ENCODE measurements at regions not wholly inside any gene's neighbourhood (a gene's known extent, or its start where the extent isn't known, plus 50 kb on each side); places are given as distances from the start of the nearest gene placed in this dataset.

- Histone ChIP-seq H2AFZ (ENCODE audit: low read length, unreplicated experiment) (no peak overlapping the region), H3K79me2 (ENCODE audit: control insufficient read depth, insufficient read depth, low read length, unreplicated experiment) (no peaks in the 10 kb centered on the region), H3K36me3 (ENCODE audit: insufficient read depth, low read length) (no peaks in the 10 kb centered on the region), H3K4me3 (ENCODE audit: low read depth, low read length) (no peak overlapping the region), H3K27me3 (ENCODE audit: insufficient read depth, low read length) (no peaks in the 10 kb centered on the region), H3K27ac (ENCODE audit: low read depth, low read length) (no peak overlapping the region), H3K4me1 (ENCODE audit: control insufficient read depth, insufficient read depth, low read length, unreplicated experiment) (no peaks in the 10 kb centered on the region)
These were observed 93.6 kb upstream of the TMEM18 start for GRCh38 chr2:770776-771175.

GRCh38 chr2:769771-770170 is 92.6 kb upstream of the TMEM18 start:
- H3K27ac ChIP-seq (ENCODE audit: low read depth, low read length) = no peak overlapping the region
- H3K4me1 ChIP-seq (ENCODE audit: control insufficient read depth, insufficient read depth, low read length, unreplicated experiment) = no peaks in the 10 kb centered on the region
- H3K27me3 ChIP-seq (ENCODE audit: insufficient read depth, low read length) = no peaks in the 10 kb centered on the region
- H3K36me3 ChIP-seq (ENCODE audit: insufficient read depth, low read length) = no peaks in the 10 kb centered on the region
- no peak overlapping the region for H3K4me3 ChIP-seq (ENCODE audit: low read depth, low read length)
- no peaks in the 10 kb centered on the region for H3K79me2 ChIP-seq (ENCODE audit: control insufficient read depth, insufficient read depth, low read length, unreplicated experiment)
- H2AFZ ChIP-seq (ENCODE audit: low read length, unreplicated experiment) = no peak overlapping the region

- H3K27me3 ChIP-seq (ENCODE audit: insufficient read depth, low read length) = no peaks in the 10 kb centered on the region
- no peak overlapping the region for H3K27ac ChIP-seq (ENCODE audit: low read depth, low read length)
- H3K79me2 ChIP-seq (ENCODE audit: control insufficient read depth, insufficient read depth, low read length, unreplicated experiment) = no peaks in the 10 kb centered on the region
- H3K4me1 ChIP-seq (ENCODE audit: control insufficient read depth, insufficient read depth, low read length, unreplicated experiment) = no peaks in the 10 kb centered on the region
- no peaks in the 10 kb centered on the region for H3K36me3 ChIP-seq (ENCODE audit: insufficient read depth, low read length)
- no peak overlapping the region for H3K4me3 ChIP-seq (ENCODE audit: low read depth, low read length)
- H2AFZ ChIP-seq (ENCODE audit: low read length, unreplicated experiment) = no peak overlapping the region
These were observed 91.2 kb upstream of the TMEM18 start for GRCh38 chr2:768451-768850.

GRCh38 chr2:767944-768343 is 90.7 kb upstream of the TMEM18 start:
- H3K79me2 ChIP-seq (ENCODE audit: control insufficient read depth, insufficient read depth, low read length, unreplicated experiment) = no peaks in the 10 kb centered on the region
- H3K27me3 ChIP-seq (ENCODE audit: insufficient read depth, low read length) = no peaks in the 10 kb centered on the region
- H3K4me1 ChIP-seq (ENCODE audit: control insufficient read depth, insufficient read depth, low read length, unreplicated experiment) = no peaks in the 10 kb centered on the region
- H3K4me3 ChIP-seq (ENCODE audit: low read depth, low read length) = no peak overlapping the region
- H3K27ac ChIP-seq (ENCODE audit: low read depth, low read length) = no peak overlapping the region
- H2AFZ ChIP-seq (ENCODE audit: low read length, unreplicated experiment) = no peak overlapping the region
- no peaks in the 10 kb centered on the region for H3K36me3 ChIP-seq (ENCODE audit: insufficient read depth, low read length)

- H3K27me3 ChIP-seq (ENCODE audit: insufficient read depth, low read length) = no peaks in the 10 kb centered on the region
- H3K27ac ChIP-seq (ENCODE audit: low read depth, low read length) = no peak overlapping the region
- H3K4me3 ChIP-seq (ENCODE audit: low read depth, low read length) = no peak overlapping the region
- no peak overlapping the region for H2AFZ ChIP-seq (ENCODE audit: low read length, unreplicated experiment)
- no peaks in the 10 kb centered on the region for H3K79me2 ChIP-seq (ENCODE audit: control insufficient read depth, insufficient read depth, low read length, unreplicated experiment)
- no peaks in the 10 kb centered on the region for H3K4me1 ChIP-seq (ENCODE audit: control insufficient read depth, insufficient read depth, low read length, unreplicated experiment)
- H3K36me3 ChIP-seq (ENCODE audit: insufficient read depth, low read length) = no peaks in the 10 kb centered on the region
These were observed 90.2 kb upstream of the TMEM18 start for GRCh38 chr2:767440-767839.

GRCh38 chr2:766255-766654 is 89.0 kb upstream of the TMEM18 start:
- Histone ChIP-seq H3K4me3 (ENCODE audit: low read depth, low read length) (no peak overlapping the region), H3K36me3 (ENCODE audit: insufficient read depth, low read length) (no peaks in the 10 kb centered on the region), H3K27ac (ENCODE audit: low read depth, low read length) (no peak overlapping the region), H3K79me2 (ENCODE audit: control insufficient read depth, insufficient read depth, low read length, unreplicated experiment) (no peaks in the 10 kb centered on the region), H2AFZ (ENCODE audit: low read length, unreplicated experiment) (no peak overlapping the region), H3K4me1 (ENCODE audit: control insufficient read depth, insufficient read depth, low read length, unreplicated experiment) (no peaks in the 10 kb centered on the region), H3K27me3 (ENCODE audit: insufficient read depth, low read length) (no peaks in the 10 kb centered on the region)

GRCh38 chr2:765369-765768 is 88.2 kb upstream of the TMEM18 start:
- no peaks in the 10 kb centered on the region for H3K79me2 ChIP-seq (ENCODE audit: control insufficient read depth, insufficient read depth, low read length, unreplicated experiment)
- no peak overlapping the region for H2AFZ ChIP-seq (ENCODE audit: low read length, unreplicated experiment)
- H3K36me3 ChIP-seq (ENCODE audit: insufficient read depth, low read length) = no peaks in the 10 kb centered on the region
- no peak overlapping the region for H3K27ac ChIP-seq (ENCODE audit: low read depth, low read length)
- H3K4me3 ChIP-seq (ENCODE audit: low read depth, low read length) = no peak overlapping the region
- no peaks in the 10 kb centered on the region for H3K27me3 ChIP-seq (ENCODE audit: insufficient read depth, low read length)
- no peaks in the 10 kb centered on the region for H3K4me1 ChIP-seq (ENCODE audit: control insufficient read depth, insufficient read depth, low read length, unreplicated experiment)

- Histone ChIP-seq H3K27ac (ENCODE audit: low read depth, low read length) (no peak overlapping the region), H3K4me1 (ENCODE audit: control insufficient read depth, insufficient read depth, low read length, unreplicated experiment) (no peaks in the 10 kb centered on the region), H3K36me3 (ENCODE audit: insufficient read depth, low read length) (no peaks in the 10 kb centered on the region), H3K79me2 (ENCODE audit: control insufficient read depth, insufficient read depth, low read length, unreplicated experiment) (no peaks in the 10 kb centered on the region), H2AFZ (ENCODE audit: low read length, unreplicated experiment) (no peak overlapping the region), H3K27me3 (ENCODE audit: insufficient read depth, low read length) (no peaks in the 10 kb centered on the region), H3K4me3 (ENCODE audit: low read depth, low read length) (no peak overlapping the region)
These were observed 86.7 kb upstream of the TMEM18 start for GRCh38 chr2:763766-764525.

- H2AFZ ChIP-seq (ENCODE audit: low read length, unreplicated experiment) = no peak overlapping the region
- no peaks in the 10 kb centered on the region for H3K36me3 ChIP-seq (ENCODE audit: insufficient read depth, low read length)
- no peak overlapping the region for H3K4me3 ChIP-seq (ENCODE audit: low read depth, low read length)
- no peaks in the 10 kb centered on the region for H3K4me1 ChIP-seq (ENCODE audit: control insufficient read depth, insufficient read depth, low read length, unreplicated experiment)
- no peak overlapping the region for H3K27ac ChIP-seq (ENCODE audit: low read depth, low read length)
- H3K27me3 ChIP-seq (ENCODE audit: insufficient read depth, low read length) = no peaks in the 10 kb centered on the region
- H3K79me2 ChIP-seq (ENCODE audit: control insufficient read depth, insufficient read depth, low read length, unreplicated experiment) = no peaks in the 10 kb centered on the region
These were observed 85.4 kb upstream of the TMEM18 start for GRCh38 chr2:762646-763045.

GRCh38 chr2:761384-761783 is 84.2 kb upstream of the TMEM18 start:
- Histone ChIP-seq H2AFZ (ENCODE audit: low read length, unreplicated experiment) (no peak overlapping the region), H3K27me3 (ENCODE audit: insufficient read depth, low read length) (no peaks in the 10 kb centered on the region), H3K36me3 (ENCODE audit: insufficient read depth, low read length) (no peaks in the 10 kb centered on the region), H3K27ac (ENCODE audit: low read depth, low read length) (no peak overlapping the region), H3K79me2 (ENCODE audit: control insufficient read depth, insufficient read depth, low read length, unreplicated experiment) (no peaks in the 10 kb centered on the region), H3K4me1 (ENCODE audit: control insufficient read depth, insufficient read depth, low read length, unreplicated experiment) (no peaks in the 10 kb centered on the region), H3K4me3 (ENCODE audit: low read depth, low read length) (no peak overlapping the region)

- Histone ChIP-seq H3K4me1 (ENCODE audit: control insufficient read depth, insufficient read depth, low read length, unreplicated experiment) (no peaks in the 10 kb centered on the region), H2AFZ (ENCODE audit: low read length, unreplicated experiment) (no peak overlapping the region)
These were observed 82.8 kb upstream of the TMEM18 start for GRCh38 chr2:760001-760400.

More at GRCh38 chr2:760001-760400, 82.8 kb upstream of the TMEM18 start:
- H3K27ac ChIP-seq (ENCODE audit: low read depth, low read length) = no peak overlapping the region
- H3K79me2 ChIP-seq (ENCODE audit: control insufficient read depth, insufficient read depth, low read length, unreplicated experiment) = no peaks in the 10 kb centered on the region
- no peaks in the 10 kb centered on the region for H3K27me3 ChIP-seq (ENCODE audit: insufficient read depth, low read length)
- no peaks in the 10 kb centered on the region for H3K36me3 ChIP-seq (ENCODE audit: insufficient read depth, low read length)
- no peak overlapping the region for H3K4me3 ChIP-seq (ENCODE audit: low read depth, low read length)

Data from ACC112 (cell line).